ENCODE measurements at regions not wholly inside any gene's neighbourhood (a gene's known extent, or its start where the extent isn't known, plus 50 kb on each side); places are given as distances from the start of the nearest gene placed in this dataset.

DNA sequence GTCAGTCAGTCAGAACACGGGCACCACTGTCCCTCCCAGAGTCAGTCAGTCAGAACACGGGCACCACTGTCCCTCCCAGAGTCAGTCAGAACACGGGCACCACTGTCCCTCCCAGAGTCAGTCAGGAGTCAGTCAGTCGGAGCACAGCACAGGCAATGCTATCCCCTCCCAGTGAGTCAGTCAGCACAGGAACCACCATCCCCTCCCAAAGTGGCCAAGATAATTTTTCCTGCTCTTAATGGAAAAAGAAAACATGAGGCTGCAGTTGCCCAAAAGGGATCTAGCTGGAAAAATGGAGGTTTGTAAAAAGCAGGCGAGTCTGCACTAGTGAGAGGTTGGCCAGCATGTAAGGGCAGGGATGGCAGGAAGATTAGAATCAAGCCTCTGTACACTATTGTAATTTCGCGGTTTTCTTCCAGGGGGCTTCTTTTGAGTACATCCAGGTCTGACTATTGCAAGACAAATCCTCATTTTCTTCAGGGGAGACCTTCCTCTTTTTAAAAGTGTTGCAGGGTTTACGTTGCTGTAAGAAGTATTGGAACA lies 213.8 kb downstream of the SIPA1L2 start:
- TF ChIP-seq, protein P1, sequence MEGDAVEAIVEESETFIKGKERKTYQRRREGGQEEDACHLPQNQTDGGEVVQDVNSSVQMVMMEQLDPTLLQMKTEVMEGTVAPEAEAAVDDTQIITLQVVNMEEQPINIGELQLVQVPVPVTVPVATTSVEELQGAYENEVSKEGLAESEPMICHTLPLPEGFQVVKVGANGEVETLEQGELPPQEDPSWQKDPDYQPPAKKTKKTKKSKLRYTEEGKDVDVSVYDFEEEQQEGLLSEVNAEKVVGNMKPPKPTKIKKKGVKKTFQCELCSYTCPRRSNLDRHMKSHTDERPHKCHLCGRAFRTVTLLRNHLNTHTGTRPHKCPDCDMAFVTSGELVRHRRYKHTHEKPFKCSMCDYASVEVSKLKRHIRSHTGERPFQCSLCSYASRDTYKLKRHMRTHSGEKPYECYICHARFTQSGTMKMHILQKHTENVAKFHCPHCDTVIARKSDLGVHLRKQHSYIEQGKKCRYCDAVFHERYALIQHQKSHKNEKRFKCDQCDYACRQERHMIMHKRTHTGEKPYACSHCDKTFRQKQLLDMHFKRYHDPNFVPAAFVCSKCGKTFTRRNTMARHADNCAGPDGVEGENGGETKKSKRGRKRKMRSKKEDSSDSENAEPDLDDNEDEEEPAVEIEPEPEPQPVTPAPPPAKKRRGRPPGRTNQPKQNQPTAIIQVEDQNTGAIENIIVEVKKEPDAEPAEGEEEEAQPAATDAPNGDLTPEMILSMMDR (conservative IDR thresholded peaks at IDR 0.05; ENCODE audit: low read depth, low read length), result no peak
- TF ChIP-seq RAD21 (IDR thresholded peaks at IDR 0.05; ENCODE audit: low read length) (no peak), CEBPB (IDR thresholded peaks at IDR 0.05; ENCODE audit: low read depth, low read length) (no peak), MAZ (IDR thresholded peaks at IDR 0.05; ENCODE audit: borderline replicate concordance, low read depth, low read length) (no peak), POLR2A (IDR thresholded peaks at IDR 0.05; ENCODE audit: low read depth, low read length) (no peak)

All from IMR-90 (cell line).